ENCODE measurements at regions not wholly inside any gene's neighbourhood (a gene's known extent, or its start where the extent isn't known, plus 50 kb on each side); places are given as distances from the start of the nearest gene placed in this dataset.
"Not testable (repeated sequence)": the region's sequence is repeated elsewhere in the genome, so short reads cannot be mapped to it uniquely, and the experiment has no call there.

DNA sequence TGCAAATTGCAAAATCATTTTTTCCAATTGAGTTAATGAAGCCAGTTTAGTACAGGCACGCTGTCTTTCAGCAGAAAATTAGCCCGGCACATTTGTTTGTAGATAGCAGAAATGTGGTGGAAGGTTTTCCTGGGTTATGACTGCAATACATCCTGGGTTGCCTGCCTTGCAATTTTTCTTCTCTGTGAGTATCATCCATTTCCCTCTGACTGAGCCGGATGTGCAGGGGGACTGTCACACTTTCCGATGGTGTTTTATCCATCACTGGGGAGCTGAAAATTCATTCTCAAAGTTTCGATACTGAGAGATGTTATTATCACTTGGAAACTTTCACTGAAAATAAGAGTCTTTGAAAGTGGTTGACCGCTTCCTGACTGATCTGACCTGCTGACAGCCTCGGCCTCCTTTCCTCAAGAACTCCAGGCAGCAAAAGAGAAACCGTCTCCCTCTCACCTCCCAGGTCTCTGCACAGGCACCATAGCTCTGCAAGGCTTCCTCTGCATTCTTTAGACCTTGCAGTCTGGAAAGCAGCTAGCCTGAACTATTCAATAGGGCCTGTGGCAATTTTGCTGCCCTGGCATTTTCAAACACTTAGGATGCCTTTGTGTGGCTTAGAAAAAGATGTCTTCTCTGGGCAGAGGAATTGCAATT lies 320.8 kb upstream of the NRP1 start:
- no peak for DNase-seq

DNA sequence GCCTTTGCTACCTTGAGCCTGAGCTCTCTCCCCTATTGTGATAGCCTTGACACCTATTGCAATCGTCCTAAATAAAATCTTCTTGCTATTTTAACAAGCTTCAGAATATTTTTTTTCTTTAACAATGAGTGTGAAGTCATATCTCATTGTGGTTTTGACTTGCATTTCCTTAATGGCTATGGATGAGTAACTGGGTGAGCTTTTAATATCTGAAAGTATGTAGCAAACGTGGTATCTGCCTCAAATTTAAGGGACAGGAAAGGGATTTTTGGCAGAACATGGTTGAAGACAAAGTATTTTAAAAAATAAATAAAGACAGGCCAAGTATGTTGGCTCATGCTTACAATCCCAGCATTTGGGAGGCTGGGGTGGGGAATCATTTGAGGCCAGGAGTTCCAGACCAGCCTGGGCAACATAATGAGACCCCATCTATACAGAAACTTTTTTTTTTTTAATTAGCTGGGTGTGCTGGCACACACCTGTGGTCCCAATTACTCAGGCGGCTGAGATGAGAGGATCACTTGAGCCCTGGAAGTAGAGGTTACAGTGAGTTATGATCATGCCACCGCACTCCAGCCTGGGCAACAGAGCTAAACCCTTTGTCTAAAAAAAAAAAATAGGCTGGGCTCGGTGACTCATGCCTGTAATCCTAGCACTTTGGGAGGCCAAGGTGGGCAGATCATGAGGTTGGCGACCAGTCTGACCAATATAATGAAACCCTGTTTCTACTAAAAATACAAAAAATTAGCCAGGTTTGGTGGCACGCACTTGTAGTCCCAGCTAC lies 319.3 kb upstream of the NRP1 start:
- no peak for DNase-seq

DNA sequence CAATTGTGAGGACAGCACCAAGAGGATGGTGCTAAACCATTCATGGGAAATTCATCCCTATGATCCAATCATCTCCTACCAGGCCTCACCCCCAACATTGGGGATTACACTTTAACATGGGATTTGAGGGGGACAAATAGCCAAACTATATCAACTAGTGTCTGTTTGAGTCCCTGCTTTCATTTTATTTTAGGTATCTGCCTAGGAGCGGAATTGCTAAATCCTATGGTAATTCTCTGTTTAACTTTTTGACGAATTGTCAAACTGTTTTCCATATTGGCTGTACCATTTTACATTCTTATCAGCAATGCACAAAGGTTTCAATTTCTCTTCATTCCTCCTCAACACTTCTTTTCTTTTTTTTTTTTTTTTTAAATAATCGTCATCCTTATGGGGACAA lies 318.4 kb upstream of the NRP1 start:
- no peak for DNase-seq

DNA sequence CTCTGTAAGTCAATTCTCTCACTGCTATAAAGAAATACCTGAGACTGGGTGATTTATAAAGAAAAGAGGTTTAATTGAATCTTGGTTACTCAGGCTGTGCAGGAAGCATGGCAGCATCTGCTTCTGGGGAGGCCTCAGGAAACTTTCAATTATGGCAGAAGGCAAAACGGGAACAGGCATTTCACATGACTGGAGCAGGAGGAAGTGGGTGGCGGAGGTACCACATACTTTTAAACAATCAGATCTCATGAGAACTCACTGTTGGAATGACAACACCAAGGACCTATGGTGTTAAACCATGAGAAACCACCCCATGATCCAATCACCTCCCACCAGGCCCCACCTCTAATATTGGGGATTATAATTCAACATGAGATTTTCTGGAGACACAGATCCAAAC lies 315.7 kb upstream of the NRP1 start:
- not testable (repeated sequence) for DNase-seq

DNA sequence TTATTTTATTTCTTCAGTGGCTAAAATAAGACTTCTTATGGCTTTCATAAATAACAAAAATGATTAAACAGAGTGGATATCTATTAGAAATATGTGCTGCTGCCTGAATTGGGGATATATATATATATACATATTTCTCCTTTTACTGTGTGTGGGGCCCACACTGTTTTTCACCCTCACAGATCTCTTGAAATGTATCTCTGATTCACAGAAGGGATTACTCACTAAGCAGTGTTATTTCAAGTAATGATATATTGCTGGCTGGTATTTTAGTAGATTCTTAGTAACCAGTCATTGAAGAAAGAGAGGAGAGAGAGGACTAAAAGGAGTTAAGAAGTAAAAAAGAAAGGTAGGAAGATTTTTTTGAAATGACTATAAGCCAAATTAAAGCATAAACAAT lies 308.6 kb upstream of the NRP1 start:
- no peak for DNase-seq

DNA sequence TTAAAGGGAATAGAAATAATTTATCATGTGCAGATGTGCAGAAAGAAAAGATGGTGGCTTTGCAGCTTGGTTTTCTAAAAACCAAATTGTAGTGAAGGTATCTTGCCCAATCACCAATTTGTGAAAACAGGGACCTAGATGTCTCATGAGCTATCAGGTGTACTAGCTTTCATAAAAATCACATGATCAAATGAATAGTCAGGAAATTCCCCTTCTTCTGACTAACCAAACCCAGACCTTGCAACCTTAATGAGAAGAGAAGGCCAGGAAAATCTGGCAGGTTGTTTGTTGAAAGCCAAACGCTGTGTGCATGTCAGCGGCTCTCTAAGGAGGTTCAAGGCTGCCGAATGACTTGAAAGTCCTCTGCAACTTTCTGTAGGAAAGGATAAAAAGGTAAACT lies 304.4 kb upstream of the NRP1 start:
- no peak for DNase-seq

DNA sequence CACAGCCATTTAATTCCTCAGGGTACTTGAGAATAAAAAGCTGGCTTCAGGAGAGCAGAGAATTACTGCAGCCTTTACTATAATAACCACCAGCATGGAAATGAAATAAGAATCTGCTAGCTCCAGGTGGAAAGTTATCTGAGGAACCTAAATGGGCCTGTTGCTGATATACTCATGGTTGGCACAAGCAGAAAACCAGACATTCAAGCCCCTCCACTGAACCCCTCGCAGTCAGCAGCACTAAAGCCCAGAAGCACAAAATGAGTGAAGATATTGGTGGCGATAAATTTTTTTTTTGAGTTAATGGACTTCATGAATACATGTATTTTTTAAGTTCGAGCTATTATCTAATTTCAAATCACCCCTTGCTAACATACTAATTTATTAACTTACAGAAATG lies 303.9 kb upstream of the NRP1 start:
- no peak for DNase-seq

DNA sequence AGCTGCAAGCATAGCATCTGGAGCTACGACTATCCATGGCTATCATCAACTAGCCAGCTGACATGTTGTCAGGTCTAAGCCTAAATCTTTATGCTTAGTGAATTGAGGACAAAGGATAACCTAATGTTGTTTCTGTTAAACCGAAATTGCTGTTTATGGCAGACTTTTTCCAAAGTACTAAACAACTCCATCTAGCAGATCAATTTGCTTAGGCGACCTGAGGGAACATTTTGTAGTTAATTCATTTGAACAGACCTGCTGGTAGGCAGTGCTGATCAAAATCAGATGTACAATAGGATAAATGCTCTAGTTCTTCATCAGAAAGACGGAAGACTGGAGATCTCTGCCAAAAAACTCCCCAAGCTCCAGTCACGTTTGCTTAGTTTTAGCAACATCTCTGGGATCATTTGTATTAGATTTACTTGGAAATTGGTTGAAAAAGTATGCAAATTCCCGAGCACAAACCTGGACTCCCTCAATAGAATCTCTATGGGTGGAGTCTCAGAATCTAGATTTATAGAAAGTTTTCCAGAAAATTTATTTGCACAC lies 301.6 kb upstream of the NRP1 start:
- no peak for DNase-seq

DNA sequence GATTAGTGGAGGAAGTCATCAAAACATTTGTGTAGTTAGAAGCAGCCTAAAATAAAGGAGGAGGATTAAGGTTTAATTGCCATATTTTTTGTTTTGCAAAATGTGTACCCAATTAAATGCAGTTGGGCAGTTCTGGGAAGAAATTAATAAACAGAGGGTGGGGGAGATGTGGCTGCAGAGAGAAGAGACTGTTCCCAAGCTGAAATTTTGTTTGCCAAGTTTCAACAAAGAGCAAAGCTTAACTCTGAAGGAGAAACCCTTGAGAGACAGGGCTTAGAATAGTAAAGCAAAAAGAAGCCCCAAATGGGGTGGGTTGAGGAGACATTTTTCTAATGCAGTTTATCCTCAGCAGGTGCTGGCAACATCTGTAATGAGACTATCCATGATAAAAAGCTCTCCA lies 298.0 kb upstream of the NRP1 start:
- DNase-seq, result no peak

DNA sequence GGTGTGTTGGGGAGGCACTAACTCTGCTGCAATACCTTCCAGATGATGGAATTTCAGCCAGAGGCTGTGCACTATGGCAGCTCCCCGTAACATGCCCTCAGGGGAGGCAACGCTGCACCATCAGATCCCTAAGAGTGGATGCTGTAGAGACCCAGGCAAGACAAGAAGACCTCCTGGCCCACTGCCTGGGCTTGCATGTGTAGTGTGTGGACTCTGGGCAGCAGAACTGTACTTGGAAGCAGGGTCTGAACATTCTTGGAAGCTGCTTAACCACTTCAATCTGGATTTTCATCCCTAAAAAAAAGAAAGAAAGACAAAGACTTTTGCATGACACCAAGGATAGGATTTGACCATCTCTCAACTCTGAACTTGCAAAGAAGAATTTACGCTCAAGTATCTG lies 297.5 kb upstream of the NRP1 start:
- no peak for DNase-seq

DNA sequence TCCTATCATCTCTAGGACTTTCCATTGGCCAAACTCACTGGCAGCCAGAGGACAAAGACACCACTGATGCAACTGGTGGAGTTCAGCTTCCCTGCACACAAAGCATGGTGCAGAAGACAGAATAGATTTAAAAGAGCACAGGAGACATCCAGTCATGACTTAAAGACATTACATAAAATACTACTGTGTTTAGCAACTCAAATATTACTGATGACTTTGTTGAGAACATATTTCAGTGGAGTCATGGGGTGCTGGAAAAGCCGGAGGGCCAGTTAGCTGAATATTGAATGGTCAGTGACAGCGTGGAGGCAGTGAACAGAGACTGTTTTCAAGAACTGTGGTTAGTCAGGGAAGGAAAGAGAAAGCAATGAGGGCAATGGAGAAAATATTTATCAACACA lies 296.3 kb upstream of the NRP1 start:
- no peak for DNase-seq

DNA sequence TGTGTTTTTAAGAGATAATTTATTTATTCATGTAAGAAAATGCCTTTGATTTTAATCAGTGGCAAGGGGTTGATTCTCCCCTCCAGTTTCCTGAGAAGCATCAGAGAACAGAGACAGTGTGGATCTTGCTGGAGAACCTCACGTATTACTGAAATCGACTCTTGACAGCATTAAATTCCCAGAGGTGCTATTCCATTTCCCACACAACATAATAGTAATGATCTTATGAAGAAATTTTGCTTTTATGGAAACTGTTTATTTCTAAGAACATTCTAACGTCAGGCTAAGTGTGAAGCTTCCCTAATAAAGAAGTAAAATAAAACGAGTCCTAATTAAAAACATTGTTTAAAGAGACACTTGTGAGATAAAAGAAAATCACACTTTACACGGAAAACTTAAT lies 293.1 kb upstream of the NRP1 start:
- no peak for DNase-seq

DNA sequence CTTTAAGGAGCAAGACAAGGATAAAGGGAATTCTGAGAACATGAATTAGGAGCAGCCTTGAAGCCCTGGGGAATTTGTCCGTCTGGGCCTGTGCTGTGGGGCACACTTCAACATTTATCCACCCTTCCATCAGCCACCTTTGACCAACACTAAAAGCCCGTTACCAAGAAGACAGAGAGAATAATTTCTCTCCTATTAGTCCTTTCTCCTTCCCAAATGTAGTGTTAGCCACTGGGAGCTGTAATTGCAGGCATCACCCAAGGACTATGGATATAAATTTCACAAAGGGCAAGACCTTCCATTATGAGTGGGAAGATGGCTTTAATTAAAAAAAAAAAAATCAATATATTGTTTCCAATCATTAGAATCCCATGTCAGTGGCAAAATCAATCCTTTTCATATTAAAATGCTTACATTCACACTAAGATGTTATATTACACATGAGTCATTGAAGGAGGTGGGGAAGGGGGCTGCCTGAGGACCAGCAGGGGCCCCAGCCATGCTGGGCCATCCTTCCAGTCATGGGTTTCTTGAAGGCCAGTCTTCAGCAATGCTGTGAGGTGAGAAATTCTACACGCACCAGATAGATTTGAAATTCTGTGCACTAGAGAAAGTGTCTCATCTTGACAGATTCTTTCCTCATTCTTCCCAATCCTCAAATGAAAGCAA lies 292.5 kb upstream of the NRP1 start:
- no peak for DNase-seq

DNA sequence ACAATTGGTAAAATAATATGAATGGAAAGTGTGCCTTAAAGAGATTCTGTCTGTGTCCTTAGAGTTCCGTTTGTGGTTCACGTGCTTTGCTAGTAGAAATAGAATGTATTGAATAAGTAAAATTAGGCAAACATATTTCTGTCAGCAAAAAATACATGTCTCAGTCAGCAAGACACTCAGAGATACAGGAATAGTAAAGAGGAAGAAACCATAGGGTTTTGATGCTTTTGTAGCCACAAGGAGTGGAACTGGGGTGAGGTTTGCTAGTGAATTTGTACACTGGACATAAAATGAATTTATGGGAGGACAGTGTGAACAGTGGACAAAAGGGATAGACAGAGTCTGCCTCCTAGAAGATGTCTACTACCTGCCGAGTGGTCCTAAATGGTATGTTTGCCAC lies 289.2 kb upstream of the NRP1 start:
- DNase-seq, result no peak

DNA sequence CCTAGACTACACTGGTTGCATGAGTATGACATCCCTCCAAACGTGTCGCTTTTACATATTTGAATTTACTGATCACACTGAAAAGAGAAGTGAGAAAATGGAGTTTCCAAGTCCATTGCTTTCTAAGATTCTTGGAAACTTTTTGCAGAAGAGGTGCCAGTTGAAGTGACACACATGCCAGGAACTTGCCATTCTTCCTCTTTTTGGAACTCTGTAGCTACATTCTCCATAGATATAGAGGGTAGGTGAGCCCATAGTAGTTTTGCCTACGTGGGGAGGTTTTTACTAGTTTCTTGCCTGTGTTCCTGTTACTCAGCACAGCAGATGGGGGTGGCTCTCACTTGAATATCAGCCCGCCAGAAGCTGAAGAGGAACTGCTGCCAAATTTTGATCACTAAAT lies 286.6 kb upstream of the NRP1 start:
- DNase-seq, result no peak

DNA sequence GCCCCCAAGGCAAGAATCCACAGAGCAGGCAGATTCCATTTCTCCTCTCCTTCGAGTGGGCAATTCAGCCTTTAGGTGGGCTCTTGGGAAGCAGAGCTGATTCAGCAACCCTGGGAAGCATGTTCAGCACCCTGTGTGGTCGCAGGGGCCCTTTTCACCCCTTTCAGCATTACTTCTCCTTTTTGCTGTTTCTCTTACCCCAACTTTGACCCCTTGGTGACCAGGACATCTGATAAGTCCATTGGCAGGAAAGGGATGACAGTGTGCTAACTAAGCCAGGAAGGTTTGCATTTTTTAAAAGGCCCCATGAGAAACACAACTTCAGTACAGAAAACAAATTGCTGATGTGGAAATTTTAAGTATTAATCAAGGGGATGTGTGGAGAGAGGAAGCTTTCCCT lies 283.7 kb upstream of the NRP1 start:
- DNase-seq, result no peak

DNA sequence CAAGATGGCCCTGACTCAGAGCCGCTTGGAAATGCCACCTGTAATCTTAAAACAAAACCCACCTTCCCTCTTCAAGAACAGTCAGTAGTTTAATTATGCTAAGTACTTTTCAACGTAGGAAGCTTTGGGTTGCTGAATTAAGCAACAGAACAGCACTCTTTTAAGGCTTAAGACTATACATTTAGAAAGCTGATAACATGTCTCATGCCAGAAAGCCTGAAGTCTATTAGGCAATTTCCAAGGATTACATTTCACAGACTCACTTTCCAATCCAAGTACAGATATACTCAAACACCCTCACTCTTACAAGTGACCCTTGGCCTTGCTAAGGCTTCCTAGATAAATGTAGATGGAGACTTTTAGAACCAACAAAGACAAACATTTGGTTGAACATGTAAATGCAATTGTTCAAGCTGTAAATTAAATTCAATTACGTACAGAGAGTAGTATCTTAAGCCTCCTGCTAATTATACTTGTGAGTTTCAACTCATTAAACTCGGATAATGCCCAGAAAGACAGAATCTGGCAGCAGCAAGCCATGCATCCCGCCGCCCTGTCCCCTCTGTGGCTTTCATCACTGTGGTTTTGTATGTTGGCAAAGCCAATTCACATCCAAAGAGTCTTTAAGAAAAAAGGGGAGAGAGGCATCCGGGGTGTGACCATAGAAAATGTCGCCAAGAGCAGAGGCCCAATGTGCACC lies 283.1 kb upstream of the NRP1 start:
- no peak for DNase-seq

DNA sequence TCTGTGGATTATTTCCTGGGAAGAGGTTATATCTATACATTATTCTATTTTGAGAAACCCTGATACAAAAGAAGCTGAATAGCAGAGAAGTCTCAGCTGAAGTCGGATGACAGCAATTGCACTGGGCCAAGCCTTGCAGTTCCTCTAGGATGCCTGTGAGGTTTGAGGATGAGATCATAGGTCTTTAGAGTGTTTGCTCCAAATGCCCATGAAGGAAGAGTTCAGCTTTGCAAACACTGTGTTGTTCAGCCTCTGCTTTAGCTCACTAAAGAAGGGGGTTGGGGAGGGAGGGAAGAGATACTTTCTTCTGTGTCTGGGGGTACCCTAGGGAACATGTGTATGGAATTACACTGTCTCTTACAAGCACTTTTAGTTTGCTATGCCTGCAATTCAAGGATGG lies 282.5 kb upstream of the NRP1 start:
- DNase-seq, result no peak

DNA sequence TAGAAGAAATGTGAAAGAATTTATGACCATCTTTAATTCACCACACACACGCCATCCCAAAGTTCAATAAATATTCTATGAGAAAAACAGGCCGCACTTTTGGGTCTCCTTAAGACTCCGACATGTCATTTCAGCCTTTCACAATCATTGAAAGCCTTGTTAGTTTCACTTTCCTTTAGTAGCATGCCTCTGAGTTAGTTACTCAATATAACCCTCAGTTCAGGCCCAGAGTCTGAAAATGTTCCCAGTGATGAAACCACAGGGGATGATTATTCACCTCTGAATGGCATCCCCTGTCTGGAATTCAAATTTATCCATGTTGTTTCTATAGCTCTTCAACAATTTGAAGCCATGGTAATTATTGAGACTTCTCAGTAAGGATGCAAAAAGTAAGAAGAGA lies 278.1 kb upstream of the NRP1 start:
- peak in 1 of 5 donors; percentile 43 for DNase-seq

DNA sequence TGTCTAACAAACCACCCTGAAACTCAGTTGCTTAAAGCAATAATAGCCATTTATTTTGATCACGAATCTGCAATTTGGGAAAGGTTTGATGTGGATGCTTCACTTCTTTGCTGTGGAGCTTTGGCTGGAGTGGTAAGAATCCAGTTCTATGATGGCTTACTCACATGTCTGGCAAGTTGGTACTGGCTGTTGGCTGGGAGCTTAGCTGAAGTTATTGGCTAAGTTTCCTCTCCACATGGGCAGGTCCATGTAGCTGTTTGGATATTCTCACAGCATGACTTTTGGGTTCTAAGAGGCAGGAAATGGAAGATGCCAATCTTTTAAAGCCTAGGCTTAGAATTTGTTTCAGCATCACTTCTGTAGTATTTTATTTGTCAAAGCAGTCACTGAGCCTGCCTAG lies 277.6 kb upstream of the NRP1 start:
- DNase-seq, result no peak

DNA sequence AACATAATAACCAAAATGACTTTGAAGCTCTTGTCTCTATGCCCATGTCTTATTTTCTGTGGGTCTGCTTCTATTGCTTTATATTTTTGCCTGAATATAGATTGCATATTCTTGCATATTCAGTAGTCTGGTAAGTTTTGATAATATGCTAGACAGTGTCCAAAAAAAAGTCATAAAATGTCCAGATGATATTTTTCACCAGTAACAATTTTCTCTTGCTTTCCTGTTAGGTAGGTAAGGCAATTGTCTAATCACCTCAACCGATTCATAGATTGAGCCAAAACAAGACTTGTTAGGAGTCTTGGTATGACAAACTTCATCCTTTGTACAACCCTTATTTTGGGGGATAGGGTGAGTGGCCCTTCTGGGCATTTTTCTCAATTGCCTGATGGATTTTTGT lies 277.0 kb upstream of the NRP1 start:
- no peak for DNase-seq

DNA sequence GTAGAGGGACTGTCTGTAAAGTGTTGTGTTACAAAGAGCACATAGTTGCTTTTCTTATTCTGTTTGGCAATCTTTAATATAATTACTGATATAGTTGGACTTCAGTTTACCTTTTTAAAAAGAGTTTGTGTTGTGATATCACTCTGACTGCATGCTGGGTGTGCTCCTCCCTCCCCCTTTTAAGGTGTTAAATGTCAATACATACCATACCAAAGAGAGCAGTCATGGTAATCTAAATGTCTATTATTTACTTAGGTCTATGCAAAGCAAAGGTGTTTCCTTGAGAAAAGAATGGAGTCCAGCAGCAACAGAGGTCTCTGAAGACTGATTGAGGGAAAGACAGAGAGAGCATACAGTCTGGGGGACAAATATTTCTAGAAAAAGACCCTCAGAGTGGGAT lies 275.1 kb upstream of the NRP1 start:
- no peak for DNase-seq

DNA sequence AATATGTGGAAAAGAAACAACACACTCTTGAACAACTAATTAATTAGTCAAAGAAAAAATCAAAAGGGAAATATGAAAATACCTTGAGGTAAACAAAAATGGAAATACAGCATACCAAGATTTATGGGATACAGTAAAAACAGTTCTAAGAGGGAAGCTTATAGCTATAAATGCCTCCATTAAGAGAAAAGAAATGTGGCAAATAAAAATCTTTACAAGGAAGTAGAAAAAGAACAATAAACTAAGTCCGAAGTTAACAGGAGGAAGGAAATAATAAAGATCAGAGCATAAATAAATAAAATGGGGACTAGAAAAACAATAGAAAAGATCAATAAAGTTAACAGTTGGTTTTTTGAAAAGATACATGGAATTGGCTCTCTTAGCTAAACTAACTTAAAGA lies 267.8 kb upstream of the NRP1 start:
- no peak for DNase-seq

Measured in T-helper 1 cell (primary cell).